HG03558 (cell line): ENCODE measurements at regions not wholly inside any gene's neighbourhood (a gene's known extent, or its start where the extent isn't known, plus 50 kb on each side); places are given as distances from the start of the nearest gene placed in this dataset.

Source experiments
- ATAC-seq: cut with Tn5 transposase; IDR thresholded peaks from one replicate; pipeline ENCODE4 v1.9.1; 2021; ENCODE audit warnings: moderate number of reproducible peaks; ENCODE audit not compliant: unreplicated experiment; ENCODE audit errors: extremely low read depth

DNA sequence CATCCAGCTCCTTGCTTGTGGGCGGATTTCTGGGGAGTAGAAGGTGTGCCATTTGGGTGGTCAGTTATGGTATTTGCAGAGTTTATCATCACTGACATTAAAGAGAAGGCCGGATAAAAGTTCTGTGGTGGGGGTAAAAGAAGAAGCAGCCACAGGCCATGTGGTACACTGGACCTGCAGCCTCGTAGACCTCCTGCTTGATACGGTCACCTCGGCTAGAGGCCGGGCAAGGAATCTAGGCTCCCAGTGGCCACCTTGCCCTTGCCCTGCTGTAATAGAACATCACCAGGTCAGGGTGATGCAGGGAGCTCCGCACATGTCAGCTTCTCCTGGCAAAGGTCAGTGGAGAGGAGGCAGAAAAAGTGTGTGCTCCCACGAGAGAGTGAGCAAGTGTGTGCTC lies 376.1 kb upstream of the IRX4 start:
- ATAC-seq, result no peak

DNA sequence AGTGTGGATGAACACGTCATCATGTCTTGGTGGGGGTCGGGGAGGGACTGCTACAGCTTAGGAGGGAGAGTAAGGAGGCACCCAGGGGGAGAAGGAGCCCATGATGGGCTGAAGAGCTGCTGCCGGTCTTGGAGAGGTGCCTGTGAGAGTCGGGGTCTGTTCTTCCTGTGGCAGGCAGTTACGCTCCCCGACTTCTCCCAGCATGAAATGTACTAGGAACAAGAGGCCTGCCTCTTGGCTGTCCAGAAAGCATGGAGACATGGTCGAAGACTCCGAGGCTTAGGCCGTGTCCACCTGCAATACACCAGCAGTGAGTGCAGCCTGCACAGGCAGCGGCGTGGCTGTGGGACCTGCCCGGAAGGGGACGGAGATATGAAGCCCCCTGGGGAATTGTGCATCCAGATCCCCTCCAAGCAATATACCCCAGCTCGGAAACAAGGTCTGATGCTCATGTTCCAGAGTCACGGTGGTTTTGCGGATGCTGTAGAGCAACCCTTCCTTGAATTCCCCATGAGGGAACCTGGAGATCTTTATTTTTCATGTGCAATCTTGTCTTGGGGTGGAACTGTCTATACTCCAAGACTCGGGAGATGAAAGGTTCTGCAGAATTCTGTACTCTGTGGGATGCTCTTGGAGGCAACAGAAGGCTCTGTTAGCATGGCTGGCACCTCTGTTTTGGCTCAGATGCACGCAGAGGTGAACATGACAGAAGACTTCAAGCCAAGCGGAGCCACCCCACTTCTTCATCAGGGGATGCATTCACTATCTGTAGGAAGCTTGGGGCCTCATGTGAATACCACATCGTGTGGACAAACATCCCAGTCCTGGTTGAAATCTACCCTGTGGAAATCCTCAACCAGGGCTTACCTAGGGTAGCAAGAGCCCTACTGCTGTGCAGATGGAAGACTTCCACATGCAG lies 374.9 kb upstream of the IRX4 start:
- no peak for ATAC-seq

GRCh38 chr5:2256691-2257280 lies 374.1 kb upstream of the IRX4 start:
- ATAC-seq, result no peak

DNA sequence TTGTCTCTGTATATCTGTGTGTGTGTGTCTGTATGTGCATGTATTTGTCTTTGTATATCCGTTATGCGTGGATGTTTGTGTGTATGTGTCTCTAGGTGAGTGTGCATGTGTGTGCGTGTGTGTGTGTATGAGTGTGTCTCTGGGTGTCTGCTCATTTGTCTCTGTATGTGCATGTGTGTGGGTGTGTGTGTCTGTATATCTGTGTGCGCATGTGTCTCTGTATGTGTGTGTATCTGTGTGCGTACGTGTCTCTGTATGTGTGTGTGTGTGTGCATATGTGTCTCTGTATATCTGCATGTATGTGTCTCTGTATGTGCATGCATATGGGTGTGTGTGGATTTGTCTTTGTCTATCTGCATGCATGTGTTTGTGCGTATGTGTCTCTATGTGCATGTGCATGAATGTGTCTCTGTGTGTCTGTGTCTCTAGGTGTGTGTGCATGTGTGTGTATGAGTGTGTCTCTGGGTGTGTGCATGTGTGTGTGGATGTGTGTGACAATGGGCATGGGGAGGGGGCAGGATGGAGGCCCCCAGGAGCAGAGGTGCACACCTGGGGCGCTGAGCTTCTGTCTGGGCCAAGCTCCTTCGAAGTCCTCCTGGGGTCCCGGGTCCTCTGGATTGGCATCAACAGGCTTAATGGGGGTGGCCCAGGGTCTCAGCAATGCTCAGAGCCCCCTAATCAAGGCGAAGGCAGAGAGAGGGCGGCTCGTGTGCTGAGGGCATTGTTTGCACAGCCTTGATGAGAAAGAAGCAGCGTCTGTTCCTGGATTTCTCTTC lies 373.4 kb upstream of the IRX4 start:
- no peak for ATAC-seq

- no peak for ATAC-seq
Measured at GRCh38 chr5:2254880-2255750, 372.4 kb upstream of the IRX4 start.

DNA sequence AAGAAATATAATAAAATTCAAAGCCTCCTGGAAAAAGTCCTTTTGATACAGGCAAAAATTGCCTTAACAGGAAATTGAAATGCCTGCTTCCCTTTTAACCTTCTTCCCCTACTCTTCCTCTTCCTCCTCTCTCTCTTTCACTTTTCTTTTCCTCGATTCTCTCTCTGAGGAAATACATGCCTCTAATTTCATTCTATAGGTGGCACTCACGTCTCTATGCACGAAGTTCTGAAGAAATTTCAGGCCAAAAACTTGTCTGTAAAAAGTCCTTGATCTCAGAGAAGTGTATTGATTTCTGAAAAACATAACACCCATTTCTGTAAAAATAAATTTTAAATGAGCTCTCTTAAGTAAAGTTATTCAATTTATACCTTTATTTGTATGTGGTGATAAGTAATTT lies 371.7 kb upstream of the IRX4 start:
- ATAC-seq, result no peak

DNA sequence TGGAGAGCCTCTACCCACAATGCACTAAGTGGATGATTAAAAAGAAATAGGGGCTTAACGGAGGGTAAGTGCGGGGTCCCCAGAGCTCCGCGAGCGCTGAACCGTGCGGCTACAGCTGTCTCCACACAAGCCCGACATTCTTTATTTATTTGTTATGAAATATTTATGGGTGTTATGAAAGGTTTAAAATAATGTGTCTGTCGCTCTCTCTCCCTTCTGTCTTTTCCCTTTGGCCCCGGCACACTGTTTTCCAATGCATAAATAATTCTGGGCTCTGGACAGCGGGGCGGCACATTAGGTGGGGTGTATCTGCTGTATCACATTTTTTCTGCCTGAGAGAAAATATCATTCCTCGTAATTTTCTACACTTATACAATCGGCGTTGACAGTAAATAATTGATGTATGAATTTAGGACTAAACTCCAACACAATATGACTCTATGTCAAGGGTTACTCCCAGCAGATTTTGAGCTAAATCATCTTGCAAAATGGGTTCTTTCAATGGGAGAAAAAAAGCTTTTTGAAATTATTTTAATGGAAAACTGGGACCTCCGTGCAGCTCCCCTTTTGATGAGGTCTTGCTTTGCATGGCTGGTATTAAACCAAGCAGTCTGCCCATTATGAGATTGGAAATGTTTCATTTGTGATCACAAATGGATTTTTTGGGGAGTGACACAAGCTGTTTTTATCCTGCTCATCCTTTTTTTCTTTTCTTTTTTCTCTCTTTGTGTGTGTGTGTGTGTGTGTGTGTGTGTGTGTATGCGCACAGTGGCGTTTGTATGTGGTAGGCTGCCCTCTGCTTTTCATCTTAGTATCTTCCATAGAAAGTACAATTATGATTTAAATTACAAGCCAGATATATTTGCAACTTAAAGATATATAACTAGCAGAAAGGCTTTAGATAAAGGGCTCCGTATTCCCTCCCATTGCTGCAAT lies 370.6 kb upstream of the IRX4 start:
- no peak for ATAC-seq

DNA sequence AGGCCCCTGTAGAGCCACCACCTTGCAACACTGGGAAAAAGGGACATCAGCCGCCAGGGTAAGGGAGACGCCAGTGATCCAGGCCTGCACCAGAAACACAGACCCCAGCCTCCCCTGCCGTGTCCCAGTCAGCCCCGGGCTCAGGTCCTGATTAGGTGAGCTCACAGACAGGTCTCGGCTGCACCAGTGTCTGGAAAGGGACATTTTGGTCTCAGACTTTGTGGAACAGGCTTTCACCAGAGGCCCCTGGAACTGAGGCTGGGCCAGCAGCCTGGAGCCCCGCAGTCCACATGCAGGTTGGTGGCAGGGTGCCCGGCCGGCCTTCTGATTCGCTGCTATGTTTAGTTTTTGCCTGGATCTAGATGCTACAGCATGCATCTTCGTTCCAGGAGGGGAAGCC lies 369.0 kb upstream of the IRX4 start:
- ATAC-seq, result no peak

DNA sequence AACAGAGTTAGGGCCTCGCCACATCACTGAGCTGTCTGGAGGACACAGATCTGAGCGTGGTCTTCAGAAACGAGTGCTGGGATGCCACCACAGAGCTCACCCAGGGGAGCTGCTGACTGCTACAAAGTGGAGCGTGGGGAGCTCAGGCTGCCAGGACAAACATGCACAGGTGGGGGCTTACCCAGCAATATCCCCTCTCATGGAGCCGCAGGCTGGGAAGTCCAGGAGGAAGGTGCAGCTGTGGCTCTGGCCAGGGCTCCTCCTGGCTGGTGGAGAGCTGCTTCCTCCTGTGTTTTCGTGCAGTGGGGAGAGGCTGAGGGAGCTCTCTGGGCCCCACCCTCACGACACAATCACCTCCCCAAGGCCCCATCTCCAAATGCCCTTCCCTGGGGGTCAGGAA lies 368.6 kb upstream of the IRX4 start:
- no peak for ATAC-seq

DNA sequence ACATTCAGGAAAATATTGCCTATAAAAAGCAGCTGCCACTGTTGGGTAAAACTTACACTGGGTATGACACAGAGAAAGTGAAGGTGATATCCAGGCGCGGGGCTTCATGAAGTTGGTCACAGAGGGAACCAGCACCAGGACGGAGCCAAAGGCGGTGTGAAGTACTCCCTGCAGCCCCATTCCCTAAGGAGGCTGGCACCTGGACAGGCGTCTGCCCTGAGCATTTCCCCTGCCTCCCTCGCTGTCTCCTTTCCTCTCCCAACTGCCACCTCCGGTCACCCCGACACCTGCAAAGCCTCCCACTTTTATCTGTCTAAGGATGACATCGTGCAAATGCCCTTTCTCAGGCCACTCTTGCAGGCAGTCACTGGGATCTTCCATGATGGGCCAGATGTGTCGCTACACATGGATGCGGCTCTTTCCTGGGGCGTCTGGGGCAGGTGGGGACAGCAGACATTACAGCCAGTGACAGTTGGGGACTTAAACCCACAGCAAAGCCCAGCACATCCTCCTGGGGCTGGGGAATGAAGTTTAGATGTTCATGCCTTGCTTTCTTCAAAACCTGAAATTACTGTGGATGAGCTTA lies 367.7 kb upstream of the IRX4 start:
- ATAC-seq, result no peak

DNA sequence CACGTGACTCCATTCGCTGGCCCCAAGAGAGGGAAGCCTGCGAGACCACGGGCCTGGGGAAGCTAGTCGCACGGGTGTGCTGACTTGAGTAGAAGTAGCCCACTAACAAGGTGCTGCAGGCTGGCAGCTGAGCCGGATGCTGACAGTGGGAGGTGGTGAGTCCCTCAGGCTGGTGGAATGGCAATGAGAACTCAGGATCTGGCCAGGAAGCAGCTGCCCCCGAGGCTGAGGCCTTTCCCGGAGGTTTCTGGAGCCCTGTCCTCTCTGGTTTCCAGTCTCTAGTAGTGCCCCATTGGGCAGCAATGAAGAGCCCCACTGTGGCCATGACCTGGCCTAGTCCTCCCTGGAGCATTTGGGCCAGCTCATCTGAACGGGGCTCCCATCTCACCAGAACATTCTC lies 366.7 kb upstream of the IRX4 start:
- no peak for ATAC-seq

DNA sequence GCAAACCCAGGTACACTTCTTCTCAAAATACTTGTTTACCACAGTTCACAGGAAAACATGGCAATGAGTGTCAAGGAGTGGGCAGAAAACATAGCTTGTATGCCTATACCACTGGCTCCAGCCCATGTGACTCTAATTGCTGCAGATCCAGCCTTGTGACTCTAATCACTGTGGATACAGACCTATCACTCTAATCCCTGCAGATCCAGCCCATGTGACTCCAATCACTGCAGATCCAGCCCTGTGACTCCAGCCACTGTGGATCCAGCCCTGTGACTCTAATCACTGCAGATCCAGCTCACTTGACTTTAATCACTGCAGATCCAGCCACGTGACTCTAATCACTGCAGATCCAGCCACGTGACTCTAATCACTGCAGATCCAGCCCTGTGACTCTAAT lies 366.3 kb upstream of the IRX4 start:
- ATAC-seq, result no peak

- ATAC-seq, result no peak
Measured at GRCh38 chr5:2242539-2242938, 359.8 kb upstream of the IRX4 start.

- ATAC-seq, result no peak
Measured at GRCh38 chr5:2241842-2242241, 359.1 kb upstream of the IRX4 start.

DNA sequence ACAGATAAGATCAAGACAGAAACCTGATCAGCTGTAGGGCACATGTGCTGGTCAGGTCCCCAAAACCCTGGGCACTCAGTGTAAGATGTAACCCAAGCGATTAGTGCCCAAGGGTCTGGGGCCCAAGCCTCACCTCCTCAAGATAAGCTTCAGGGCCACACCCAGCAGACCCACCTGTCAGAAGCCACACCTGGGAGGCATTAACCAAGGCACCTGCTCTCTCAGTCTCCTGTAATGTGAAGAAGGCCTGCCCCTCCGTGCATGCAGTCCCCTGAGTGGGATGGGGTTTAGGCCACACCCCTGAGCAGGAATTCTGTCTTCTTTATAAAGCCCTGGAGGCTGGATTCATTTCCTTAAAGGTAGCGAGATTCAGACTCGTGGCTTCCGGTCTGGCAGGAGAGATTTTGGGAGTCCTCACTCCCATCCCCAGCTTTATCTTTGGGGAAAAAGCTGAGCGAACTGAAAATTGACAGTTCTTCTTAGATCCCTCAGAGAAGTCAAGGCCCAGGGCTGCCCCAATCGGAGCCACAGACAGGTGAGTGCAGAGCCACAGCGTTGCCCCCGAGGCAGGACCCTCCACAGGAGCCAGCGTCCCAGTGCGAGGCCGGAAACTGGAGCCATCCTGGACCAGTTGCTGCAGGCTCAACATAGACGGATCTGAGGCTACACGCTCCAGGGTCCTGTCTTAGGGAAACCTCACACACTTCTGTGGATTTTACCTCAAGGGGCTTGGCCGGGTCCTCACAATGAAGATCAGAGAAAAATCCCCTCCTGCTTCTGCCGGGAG lies 357.6 kb upstream of the IRX4 start:
- no peak for ATAC-seq

GRCh38 chr5:2239201-2239910 lies 356.6 kb upstream of the IRX4 start:
- no peak for ATAC-seq

- ATAC-seq, result no peak
Measured at GRCh38 chr5:2238732-2239131, 356.0 kb upstream of the IRX4 start.
